ENCODE measurements at regions not wholly inside any gene's neighbourhood (a gene's known extent, or its start where the extent isn't known, plus 50 kb on each side); places are given as distances from the start of the nearest gene placed in this dataset.

DNA sequence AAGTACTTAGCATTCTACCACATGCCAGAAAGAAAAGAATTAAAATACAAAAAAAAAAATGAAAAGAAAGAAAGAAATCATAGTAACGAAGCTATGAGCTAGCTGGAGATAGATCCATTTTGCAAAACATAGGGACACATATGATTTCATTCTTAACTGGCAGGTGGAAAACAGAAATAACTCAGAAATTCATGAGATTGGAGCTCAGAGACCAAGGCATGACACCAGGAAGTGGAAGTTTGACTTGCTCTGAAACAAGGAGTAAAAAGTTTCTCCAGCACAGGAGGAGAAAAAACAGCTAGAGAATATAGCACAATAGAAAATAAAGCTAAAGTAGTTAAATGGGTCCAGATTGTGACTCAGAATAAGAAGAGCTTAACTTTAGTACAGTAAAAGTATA lies 278.1 kb downstream of the ZEB2 start:
- TF ChIP-seq, protein P1, sequence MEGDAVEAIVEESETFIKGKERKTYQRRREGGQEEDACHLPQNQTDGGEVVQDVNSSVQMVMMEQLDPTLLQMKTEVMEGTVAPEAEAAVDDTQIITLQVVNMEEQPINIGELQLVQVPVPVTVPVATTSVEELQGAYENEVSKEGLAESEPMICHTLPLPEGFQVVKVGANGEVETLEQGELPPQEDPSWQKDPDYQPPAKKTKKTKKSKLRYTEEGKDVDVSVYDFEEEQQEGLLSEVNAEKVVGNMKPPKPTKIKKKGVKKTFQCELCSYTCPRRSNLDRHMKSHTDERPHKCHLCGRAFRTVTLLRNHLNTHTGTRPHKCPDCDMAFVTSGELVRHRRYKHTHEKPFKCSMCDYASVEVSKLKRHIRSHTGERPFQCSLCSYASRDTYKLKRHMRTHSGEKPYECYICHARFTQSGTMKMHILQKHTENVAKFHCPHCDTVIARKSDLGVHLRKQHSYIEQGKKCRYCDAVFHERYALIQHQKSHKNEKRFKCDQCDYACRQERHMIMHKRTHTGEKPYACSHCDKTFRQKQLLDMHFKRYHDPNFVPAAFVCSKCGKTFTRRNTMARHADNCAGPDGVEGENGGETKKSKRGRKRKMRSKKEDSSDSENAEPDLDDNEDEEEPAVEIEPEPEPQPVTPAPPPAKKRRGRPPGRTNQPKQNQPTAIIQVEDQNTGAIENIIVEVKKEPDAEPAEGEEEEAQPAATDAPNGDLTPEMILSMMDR (IDR thresholded peaks at IDR 0.05) = no peak

DNA sequence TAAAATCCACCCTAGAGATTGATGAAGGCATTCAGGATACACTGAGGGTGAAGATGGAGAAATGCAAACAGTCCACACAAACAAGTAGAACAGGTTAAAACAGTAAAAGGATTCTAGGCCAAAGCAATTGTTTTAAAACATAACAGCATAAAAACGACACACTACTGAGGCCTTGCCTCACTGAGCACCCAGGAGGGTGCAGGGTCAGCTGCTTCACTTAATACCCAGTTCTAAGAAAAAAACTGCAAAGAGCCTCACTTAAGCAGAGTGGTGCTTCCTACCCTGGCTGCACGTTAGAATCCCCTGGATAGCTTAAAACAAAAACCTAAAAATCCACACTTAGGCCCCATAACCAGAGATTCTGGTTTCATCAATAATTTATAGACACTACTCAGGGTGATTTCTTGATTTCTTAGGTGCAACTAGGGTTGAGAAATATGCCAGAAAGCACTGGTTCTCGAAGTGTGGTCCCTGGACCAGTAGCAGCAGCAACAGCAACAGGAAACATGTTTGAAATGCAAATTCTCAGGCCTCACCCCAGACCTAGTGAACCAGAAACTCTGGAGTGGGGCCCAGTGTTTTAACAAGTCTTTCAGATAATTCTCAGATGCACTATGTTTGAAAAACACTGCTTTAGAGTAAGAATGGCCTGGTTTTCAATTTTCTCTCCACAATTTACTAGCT lies 279.1 kb downstream of the ZEB2 start:
- TF ChIP-seq, protein P1 (IDR thresholded peaks at IDR 0.05) = no peak

DNA sequence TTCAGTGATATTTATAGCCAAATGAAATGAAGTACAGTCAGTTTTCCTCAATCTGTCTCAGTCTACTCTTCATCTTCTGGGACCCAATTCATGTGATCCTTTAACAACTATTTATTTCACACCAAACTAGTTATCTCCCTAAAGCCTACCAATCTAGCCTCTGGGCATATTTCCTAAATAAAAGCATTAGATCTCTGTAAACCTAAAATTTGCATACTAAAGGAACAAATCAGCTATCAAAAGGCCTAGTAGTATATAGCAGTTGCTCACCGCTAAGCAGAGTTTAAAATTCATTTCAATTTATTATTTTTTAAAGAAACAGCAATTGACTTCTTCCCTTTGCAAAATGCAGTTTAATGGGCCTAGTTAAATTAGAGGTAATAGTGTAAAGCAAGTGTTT lies 280.2 kb downstream of the ZEB2 start:
- TF ChIP-seq, protein P1 (IDR thresholded peaks at IDR 0.05) = no peak

DNA sequence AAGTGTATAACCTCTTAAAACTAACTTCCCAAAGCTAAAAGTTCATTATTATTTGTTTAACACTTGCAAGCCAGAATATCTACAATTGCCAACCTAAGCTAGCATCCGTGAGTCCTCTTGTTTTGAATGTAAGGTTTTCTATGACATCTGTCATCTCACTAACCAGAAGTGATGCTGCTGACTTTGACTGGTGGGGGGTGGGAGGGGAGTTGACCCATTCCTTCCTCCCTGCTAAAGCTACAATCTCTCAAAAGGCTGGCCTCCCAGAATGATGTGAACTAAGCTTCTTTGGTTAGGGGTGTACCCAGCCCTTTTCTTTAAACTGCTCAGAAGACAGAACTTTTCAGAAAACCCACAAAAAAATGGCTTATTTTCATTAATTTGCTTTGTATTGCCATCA lies 280.6 kb downstream of the ZEB2 start:
- TF ChIP-seq, protein P1 (IDR thresholded peaks at IDR 0.05) = no peak

DNA sequence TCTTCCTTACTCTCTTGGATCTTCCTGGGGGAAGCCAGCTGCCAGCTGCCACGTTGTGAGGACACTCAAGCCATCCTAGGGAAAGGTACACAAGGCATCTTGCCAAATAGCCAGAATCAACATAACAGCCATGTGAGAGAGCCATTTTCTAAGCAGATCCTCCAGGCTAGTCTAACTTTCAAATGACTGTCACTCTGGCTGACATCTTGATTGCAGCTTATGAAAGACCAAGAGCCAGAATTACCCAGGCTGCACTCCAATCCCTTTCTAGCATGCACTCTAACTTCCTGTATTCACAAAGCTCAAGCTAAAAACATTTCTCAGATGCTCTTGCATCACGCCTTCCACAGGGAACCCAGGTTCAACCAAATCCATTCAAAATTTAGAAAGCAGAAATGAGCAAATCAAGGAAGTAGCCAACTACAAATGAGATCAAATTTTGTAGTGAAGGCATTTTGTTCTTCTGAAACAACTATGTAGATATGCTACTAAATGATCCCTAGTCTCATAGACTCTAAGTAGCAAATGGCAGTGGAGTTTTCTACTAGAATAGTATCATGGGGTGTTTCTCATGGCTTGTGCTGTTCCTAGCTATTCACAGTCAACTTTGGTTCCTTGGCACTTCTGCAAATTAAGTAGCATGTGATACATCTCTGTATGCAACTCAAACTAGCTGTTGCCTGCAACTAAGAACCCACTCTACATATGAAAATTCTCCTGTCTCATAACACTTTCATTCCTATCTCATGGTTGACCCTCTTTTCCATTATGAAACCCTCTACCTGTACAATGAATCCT lies 281.9 kb downstream of the ZEB2 start:
- TF ChIP-seq, protein P1 (IDR thresholded peaks at IDR 0.05) = no peak

DNA sequence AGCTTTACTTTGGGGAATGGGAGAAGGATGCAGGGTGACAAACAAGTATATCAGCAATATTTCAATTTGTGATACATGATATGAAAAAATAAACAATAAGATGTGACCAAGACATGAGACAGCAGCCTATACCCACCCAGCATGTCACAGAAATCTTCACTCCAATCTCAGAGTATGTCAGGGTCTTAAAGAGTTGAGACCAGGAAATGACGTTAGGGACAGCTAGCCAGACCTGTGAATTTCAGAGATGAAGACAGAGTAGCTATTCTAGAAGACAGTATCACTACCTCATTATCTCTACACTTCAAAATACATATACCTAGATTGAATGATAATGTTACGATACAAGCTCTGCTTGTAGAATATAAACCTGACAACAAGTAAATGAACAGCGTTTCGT lies 282.8 kb downstream of the ZEB2 start:
- TF ChIP-seq, protein P1 (IDR thresholded peaks at IDR 0.05) = no peak

DNA sequence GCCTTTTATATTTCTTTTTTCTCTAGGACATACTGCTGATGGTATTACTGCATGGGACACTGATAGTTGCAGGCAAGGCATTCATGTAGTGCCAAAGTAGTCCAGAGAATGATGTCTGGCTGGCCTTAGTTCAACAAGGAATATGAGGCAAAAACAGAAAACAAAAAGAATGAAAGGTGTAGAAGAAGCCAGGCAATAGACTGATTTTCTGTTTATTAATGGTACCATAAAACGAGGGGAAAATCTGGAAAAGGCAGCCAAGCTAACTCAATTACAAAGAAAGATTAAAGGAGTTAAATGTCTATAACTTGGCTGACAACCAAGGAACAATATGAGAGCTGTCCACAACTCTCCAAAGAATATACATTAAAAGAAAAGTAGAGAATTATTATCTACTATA lies 284.9 kb downstream of the ZEB2 start:
- TF ChIP-seq, protein P1 (IDR thresholded peaks at IDR 0.05) = no peak
